ENCODE measurements at regions not wholly inside any gene's neighbourhood (a gene's known extent, or its start where the extent isn't known, plus 50 kb on each side); places are given as distances from the start of the nearest gene placed in this dataset.

DNA sequence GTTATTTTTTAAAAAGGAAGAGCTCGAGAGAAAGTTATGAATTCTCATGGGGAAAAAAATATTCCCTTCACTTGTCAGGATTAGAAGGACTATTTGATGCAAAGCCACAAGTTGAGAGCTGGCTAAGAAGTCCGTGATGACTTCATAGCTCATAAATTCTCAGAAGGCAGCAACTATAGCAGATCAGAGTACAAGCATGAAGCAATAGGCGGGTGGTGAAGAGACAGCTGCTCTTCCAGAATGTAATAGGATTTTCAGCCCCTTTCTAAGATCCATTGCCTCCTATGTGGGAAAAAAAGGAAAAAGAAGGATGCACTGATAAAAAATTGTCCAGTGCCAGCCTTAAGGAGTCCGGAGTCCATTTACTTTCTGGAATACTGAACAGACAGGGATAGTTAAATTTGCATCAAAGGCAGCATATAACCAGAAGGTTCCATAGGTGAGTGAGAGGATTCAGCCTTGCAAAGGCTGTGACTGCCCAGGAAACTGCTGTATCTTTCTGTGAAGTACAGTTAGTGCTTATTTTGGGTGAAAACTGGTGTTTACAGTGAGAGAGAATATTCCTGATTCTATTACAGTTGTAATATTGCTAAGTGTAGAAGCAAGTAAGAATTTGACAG, 929.5 kb upstream of the ALCAM start:
- in situ Hi-C loops (cut with HindIII; ENCODE audit: low pct_unique_long_range_greater_than_20kb, low sequenced_read_pairs) (no loop called here), intact Hi-C loops (cut with micrococcal nuclease; ENCODE audit: unreplicated experiment) (no loop called here)
- no TSS peak for BruUV-seq (replicated peaks)
- TF ChIP-seq, protein P1, sequence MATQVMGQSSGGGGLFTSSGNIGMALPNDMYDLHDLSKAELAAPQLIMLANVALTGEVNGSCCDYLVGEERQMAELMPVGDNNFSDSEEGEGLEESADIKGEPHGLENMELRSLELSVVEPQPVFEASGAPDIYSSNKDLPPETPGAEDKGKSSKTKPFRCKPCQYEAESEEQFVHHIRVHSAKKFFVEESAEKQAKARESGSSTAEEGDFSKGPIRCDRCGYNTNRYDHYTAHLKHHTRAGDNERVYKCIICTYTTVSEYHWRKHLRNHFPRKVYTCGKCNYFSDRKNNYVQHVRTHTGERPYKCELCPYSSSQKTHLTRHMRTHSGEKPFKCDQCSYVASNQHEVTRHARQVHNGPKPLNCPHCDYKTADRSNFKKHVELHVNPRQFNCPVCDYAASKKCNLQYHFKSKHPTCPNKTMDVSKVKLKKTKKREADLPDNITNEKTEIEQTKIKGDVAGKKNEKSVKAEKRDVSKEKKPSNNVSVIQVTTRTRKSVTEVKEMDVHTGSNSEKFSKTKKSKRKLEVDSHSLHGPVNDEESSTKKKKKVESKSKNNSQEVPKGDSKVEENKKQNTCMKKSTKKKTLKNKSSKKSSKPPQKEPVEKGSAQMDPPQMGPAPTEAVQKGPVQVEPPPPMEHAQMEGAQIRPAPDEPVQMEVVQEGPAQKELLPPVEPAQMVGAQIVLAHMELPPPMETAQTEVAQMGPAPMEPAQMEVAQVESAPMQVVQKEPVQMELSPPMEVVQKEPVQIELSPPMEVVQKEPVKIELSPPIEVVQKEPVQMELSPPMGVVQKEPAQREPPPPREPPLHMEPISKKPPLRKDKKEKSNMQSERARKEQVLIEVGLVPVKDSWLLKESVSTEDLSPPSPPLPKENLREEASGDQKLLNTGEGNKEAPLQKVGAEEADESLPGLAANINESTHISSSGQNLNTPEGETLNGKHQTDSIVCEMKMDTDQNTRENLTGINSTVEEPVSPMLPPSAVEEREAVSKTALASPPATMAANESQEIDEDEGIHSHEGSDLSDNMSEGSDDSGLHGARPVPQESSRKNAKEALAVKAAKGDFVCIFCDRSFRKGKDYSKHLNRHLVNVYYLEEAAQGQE (IDR thresholded peaks at IDR 0.05; ENCODE audit: insufficient read depth in 1 of 2, low read depth in 2 of 2, low read length in 1 of 2): no peak
- TF ChIP-seq, protein P2, sequence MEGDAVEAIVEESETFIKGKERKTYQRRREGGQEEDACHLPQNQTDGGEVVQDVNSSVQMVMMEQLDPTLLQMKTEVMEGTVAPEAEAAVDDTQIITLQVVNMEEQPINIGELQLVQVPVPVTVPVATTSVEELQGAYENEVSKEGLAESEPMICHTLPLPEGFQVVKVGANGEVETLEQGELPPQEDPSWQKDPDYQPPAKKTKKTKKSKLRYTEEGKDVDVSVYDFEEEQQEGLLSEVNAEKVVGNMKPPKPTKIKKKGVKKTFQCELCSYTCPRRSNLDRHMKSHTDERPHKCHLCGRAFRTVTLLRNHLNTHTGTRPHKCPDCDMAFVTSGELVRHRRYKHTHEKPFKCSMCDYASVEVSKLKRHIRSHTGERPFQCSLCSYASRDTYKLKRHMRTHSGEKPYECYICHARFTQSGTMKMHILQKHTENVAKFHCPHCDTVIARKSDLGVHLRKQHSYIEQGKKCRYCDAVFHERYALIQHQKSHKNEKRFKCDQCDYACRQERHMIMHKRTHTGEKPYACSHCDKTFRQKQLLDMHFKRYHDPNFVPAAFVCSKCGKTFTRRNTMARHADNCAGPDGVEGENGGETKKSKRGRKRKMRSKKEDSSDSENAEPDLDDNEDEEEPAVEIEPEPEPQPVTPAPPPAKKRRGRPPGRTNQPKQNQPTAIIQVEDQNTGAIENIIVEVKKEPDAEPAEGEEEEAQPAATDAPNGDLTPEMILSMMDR (IDR thresholded peaks at IDR 0.05): no peak
- TF ChIP-seq TCF7L2 (IDR thresholded peaks at IDR 0.05; ENCODE audit: low read depth, low read length): no peak
- no peak for TF ChIP-seq SIN3A (IDR thresholded peaks at IDR 0.05; ENCODE audit: borderline replicate concordance, insufficient read depth, low read depth, low read length)
- no peak for TF ChIP-seq POLR2AphosphoS5 (IDR thresholded peaks at IDR 0.05; ENCODE audit: low read depth, low read length)
- DNase-seq (ENCODE audit: low read depth, low spot score): no peak
- ATAC-seq: no peak
- H3K4me1 ChIP-seq (ENCODE audit: control insufficient read depth, insufficient read depth, low read length): no peaks in the 10 kb centered on the region
- CTCF ChIA-PET: no interaction called here
- H3K27ac ChIP-seq (ENCODE audit: low read length): no peak overlapping the region
- H3K36me3 ChIP-seq (ENCODE audit: control insufficient read depth, insufficient read depth, low read length): no peaks in the 10 kb centered on the region
- no peaks in the 10 kb centered on the region for H3K27me3 ChIP-seq (ENCODE audit: control insufficient read depth, insufficient read depth, low read length)
- POLR2A ChIA-PET: no interaction called here
- no peaks in the 10 kb centered on the region for H3K9me3 ChIP-seq (ENCODE audit: control insufficient read depth, insufficient read depth, low read depth, low read length)
- H3K4me3 ChIP-seq (ENCODE audit: low read depth in 2 of 2, low read length in 2 of 2): no peak overlapping the region

DNA sequence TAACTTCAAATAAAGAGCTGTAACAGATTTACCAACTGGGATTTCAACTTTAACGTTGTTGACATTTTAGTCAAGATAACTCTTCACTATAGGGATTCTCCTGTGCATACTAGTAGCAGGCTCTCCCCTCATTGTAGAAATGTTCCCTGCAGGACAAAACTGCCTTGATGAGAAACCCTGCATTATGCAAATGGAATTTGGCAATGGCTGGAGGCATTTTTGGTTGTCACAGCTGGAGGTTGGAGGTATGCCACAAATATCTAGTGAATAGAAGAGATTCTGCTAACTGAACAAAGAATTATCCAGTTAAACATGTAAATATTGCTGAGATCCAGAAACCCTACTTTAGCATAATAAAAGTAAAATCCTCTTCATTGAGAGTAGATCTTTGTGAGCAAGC, 928.8 kb upstream of the ALCAM start:
- Histone ChIP-seq H3K4me3 (ENCODE audit: low read depth in 2 of 2, low read length in 2 of 2) (no peak overlapping the region), H3K27me3 (ENCODE audit: control insufficient read depth, insufficient read depth, low read length) (no peaks in the 10 kb centered on the region), H3K4me1 (ENCODE audit: control insufficient read depth, insufficient read depth, low read length) (no peaks in the 10 kb centered on the region), H3K27ac (ENCODE audit: low read length) (no peak overlapping the region), H3K9me3 (ENCODE audit: control insufficient read depth, insufficient read depth, low read depth, low read length) (no peaks in the 10 kb centered on the region), H3K36me3 (ENCODE audit: control insufficient read depth, insufficient read depth, low read length) (no peaks in the 10 kb centered on the region)
- no TSS peak for BruUV-seq (replicated peaks)
- in situ Hi-C loops (cut with HindIII; ENCODE audit: low pct_unique_long_range_greater_than_20kb, low sequenced_read_pairs) (no loop called here), intact Hi-C loops (cut with micrococcal nuclease; ENCODE audit: unreplicated experiment) (no loop called here)
- DNase-seq (ENCODE audit: low read depth, low spot score) (no peak), ATAC-seq (no peak)
- no peak for TF ChIP-seq SIN3A (IDR thresholded peaks at IDR 0.05; ENCODE audit: borderline replicate concordance, insufficient read depth, low read depth, low read length)
- TF ChIP-seq, protein P1 (IDR thresholded peaks at IDR 0.05; ENCODE audit: insufficient read depth in 1 of 2, low read depth in 2 of 2, low read length in 1 of 2): no peak
- TF ChIP-seq TCF7L2 (IDR thresholded peaks at IDR 0.05; ENCODE audit: low read depth, low read length): no peak
- TF ChIP-seq, protein P2 (IDR thresholded peaks at IDR 0.05): no peak
- TF ChIP-seq POLR2AphosphoS5 (IDR thresholded peaks at IDR 0.05; ENCODE audit: low read depth, low read length): no peak
- ChIA-PET CTCF (no interaction called here), POLR2A (no interaction called here)
